DND-41 (cell line): ENCODE measurements at regions not wholly inside any gene's neighbourhood (a gene's known extent, or its start where the extent isn't known, plus 50 kb on each side); places are given as distances from the start of the nearest gene placed in this dataset.

Source experiments
- EZH2 ChIP-seq: IDR thresholded peaks from 3 replicates; pipeline ENCODE4 v1.6.1; 2012; ENCODE audit warnings: borderline replicate concordance, low read depth, mild to moderate bottlenecking, moderate library complexity, low read length, inconsistent platforms; ENCODE audit not compliant: severe bottlenecking
- TF ChIP-seq, protein P1 (sequence below): IDR thresholded peaks from 2 replicates; pipeline ENCODE4 v1.5.1; 2012; ENCODE audit warnings: borderline replicate concordance, low read length, moderate library complexity, mild to moderate bottlenecking; ENCODE audit not compliant: poor library complexity, severe bottlenecking; ENCODE audit errors: extremely low read depth

DNA sequence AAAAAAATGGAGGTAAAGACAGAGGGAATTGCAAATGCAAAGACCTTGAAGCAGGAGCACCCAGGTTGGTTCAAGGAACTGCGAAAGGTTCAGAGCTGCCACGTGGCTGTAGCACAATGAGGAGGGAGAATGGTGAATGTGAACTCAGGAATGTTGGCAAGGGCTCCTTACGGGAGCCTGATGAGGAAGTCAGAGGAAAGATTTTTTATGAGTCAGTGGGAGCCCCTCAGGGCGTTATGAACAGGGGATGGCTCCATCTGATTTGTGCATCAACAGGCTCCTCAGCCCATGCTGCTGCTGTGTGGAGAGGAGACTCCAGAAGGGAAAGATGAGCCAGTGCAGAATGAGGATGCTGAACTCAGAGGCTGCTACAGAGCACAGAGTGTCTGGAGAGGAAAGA is 194.4 kb downstream of the ARRDC4 start:
- TF ChIP-seq, protein P1, sequence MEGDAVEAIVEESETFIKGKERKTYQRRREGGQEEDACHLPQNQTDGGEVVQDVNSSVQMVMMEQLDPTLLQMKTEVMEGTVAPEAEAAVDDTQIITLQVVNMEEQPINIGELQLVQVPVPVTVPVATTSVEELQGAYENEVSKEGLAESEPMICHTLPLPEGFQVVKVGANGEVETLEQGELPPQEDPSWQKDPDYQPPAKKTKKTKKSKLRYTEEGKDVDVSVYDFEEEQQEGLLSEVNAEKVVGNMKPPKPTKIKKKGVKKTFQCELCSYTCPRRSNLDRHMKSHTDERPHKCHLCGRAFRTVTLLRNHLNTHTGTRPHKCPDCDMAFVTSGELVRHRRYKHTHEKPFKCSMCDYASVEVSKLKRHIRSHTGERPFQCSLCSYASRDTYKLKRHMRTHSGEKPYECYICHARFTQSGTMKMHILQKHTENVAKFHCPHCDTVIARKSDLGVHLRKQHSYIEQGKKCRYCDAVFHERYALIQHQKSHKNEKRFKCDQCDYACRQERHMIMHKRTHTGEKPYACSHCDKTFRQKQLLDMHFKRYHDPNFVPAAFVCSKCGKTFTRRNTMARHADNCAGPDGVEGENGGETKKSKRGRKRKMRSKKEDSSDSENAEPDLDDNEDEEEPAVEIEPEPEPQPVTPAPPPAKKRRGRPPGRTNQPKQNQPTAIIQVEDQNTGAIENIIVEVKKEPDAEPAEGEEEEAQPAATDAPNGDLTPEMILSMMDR: no peak
- TF ChIP-seq EZH2: no peak
